Jurkat, Clone E6-1 (cell line): ENCODE measurements at regions not wholly inside any gene's neighbourhood (a gene's known extent, or its start where the extent isn't known, plus 50 kb on each side); places are given as distances from the start of the nearest gene placed in this dataset.

Experiments
- DNase-seq: peaks from one replicate; pipeline ENCODE4 v3.0.0-alpha.2; 2011; ENCODE audit warnings: low read depth, low spot score
- H3K4me3 ChIP-seq: 2 replicates; pipeline ENCODE4 v1.5.1; 2011; ENCODE audit warnings: mild to moderate bottlenecking, low read length, control low read depth, moderate library complexity

DNA sequence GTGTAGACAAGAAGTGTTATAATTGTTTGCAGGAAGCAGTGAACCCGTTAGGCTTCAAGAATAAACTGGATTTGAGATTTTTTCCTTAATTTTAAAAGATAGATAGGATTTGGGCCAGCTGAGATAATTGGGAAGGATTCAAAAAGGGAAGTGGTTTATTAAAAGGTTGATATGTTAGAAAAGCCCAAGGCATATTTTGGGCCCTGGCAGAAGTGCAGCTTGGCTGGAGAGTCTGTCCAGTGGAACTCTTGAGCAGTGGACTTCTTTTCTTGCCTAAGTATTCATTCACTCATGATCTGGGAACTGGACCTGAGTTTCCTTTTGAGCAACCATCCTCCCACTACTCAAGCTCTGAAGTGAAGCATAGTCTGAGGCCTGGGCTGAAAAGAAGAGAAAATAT is 433.4 kb downstream of the ZSWIM6 start:
- DNase-seq = no peak

GRCh38 chr5:61766141-61766540 is 434.1 kb downstream of the ZSWIM6 start:
- H3K4me3 ChIP-seq = no peak overlapping the region
- no peak for DNase-seq

More for the DNA sequence above, 433.4 kb downstream of the ZSWIM6 start:
- no peak overlapping the region for H3K4me3 ChIP-seq

DNA sequence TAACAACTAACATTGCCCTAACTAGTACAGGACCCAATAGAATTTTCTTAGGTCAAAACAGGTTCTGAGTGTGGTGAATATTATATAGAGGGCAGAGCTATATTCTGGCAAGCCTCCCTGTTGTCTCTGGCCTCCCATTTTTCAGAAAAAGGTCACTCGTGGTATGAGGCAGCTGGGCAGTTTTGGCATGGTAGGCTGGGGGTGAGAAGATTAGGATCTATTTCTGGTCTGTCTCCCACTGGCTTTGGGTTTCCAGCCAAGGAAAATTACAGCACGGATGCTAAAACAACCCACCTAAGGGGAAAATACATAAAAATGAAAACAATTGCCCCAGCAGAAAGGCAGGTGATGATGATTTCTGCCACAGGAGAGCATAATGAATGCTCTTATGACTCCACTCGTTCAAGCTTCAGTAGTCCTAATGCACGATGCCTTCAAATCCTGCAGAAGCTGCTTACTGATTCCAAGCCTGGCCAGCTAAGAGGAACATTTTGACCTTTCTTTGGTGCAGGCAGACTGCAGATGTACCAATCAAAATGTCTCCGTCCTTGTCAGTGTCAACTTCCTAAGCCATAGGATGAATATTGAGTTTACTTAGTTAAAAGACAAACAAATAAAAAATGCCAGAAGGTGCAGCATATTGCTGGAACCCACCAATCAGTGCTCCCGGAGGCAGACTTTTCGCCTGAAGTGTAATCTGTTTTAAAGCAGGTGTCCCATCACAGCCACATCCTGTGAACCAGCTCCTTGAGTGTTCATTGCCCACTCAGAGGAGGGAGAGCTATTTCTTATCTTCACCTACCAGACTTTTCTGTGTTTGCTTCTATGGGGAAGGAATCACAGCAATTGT is 435.4 kb downstream of the ZSWIM6 start:
- no peak overlapping the region for H3K4me3 ChIP-seq
- peak; percentile 15 for DNase-seq

DNA sequence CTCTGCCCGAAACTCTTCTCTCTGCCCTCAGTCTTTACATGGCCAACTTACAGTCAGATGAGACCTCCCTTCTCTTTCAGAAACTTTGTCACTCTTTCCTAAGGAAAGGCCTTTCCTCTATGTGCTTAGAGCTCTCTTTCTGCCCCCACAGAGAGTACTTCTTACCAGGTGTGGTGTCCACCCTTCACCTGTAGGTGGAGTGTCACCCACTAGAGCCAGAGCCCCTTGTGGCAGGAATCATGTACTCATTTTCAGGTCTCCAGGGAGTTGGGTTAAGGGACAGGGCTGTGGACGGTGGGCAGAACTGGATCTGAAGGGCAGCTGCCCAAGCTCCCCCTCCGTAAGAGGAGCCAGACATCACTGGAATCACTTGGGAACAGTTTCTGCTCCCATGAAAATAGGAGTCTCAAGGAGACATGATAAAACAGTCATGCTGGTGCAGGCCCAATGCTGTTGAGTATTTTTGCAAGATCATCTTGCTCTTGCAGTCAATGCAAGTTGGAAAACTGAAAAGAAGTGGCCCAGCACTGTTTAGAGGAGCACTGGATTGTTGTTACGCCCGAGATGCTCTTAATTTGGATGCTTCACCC is 436.7 kb downstream of the ZSWIM6 start:
- peak; percentile 58 for DNase-seq

GRCh38 chr5:61771062-61771461 is 439.0 kb downstream of the ZSWIM6 start:
- DNase-seq = no peak

More for the DNA sequence above, 436.7 kb downstream of the ZSWIM6 start:
- no peak overlapping the region for H3K4me3 ChIP-seq

DNA sequence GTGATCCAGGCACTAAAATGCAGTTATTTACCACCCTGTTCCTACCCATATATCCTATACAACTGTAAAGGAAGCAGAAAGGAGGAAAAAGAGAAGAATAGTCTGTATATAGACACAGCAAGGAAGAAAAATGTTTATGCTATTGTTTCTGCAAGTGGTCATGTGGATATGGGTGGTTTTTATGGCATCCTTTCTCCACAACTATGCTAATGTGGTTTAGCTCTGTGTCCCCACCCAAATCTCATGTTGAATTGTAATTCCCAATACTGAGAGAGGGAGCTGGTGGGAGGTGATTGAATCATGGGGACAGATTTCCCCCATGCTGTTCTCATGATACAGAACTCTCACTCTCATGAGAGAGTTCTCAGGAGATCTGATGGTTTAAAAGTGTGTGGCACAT is 439.8 kb downstream of the ZSWIM6 start:
- no peak for DNase-seq
- H3K4me3 ChIP-seq = no peak overlapping the region

More at GRCh38 chr5:61771062-61771461, 439.0 kb downstream of the ZSWIM6 start:
- no peak overlapping the region for H3K4me3 ChIP-seq

- no peak overlapping the region for H3K4me3 ChIP-seq
- no peak for DNase-seq
These were observed 443.8 kb downstream of the ZSWIM6 start for GRCh38 chr5:61775901-61776300.

- DNase-seq = no peak
- H3K4me3 ChIP-seq = no peak overlapping the region
These were observed 445.2 kb downstream of the ZSWIM6 start for GRCh38 chr5:61777292-61777691.

DNA sequence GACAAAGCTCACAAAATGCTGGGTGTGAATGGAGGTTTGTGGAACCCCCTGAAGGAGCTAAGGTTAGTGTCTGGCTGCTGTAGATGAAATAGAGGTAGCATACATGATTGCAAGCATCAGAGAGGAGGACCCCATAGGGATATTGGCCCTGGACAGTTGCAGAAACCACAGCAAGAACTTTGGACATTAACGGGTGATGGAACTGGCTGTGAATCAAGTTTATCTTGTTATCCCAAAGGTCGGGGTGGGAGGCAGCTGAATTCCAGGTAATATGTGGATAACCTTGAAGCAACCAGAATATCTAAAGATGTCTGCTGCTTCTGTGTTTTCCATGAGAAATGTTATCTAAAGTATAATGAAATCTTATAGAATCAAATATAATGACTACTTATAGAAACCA is 447.7 kb downstream of the ZSWIM6 start:
- no peak overlapping the region for H3K4me3 ChIP-seq
- no peak for DNase-seq

DNA sequence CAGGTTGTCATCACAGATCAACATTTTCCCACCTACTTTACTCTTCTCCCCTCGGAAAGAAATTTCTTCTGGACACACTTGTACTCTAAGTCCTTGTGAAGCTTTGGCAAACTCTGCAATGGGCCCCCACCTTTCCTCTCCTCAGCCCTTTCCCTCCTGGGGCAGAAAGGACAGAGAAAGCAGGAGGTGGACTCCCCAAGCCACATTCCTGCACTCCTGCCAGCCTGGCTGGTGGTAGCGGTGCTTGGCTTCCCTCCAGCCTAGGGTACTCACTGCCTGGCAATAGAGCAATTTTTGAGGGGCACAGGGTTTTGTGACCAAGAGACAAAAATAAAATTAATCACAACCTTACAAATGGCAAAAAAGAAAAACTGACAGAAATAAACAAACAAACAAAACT is 451.4 kb downstream of the ZSWIM6 start:
- no peak overlapping the region for H3K4me3 ChIP-seq
- no peak for DNase-seq

DNA sequence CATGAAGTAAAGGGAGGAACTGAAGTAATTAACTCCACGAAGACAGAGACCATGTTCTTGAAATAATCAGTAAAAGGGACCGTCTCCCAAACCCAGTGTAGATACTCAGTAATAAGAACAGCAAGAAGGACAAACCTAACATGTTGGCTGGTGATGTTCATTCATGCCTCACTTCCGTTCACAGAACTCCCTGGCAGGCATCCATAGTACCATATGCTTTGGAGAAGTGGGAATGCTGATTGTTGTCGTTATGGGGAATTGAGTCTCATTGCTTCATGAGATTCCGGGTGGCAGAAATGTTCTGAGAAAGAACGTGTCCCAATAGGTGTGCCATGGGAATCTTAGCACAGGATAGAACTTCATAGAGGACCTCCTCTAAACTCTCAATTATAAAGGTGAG is 452.3 kb downstream of the ZSWIM6 start:
- DNase-seq = no peak
- H3K4me3 ChIP-seq = no peak overlapping the region

DNA sequence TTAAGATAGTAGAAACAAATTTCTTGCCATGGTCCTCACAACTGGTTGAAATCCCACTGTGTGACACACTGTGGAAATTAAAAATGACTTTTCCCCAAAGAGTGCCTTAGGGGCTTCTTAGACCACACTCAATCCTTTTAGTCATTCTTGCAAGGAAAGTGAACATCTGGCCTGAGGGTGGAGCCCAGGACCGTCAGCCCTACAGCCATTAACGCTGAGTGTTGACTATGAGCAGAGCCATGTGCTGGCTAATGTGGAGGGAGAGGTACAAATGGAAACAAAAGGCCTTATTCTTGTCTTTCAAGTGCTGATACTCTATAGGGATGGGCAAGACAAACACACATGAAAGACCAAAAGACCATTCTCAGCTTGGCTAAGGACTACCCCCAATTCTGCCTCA is 456.5 kb downstream of the ZSWIM6 start:
- no peak for DNase-seq
- H3K4me3 ChIP-seq = no peak overlapping the region

- no peak for DNase-seq
- no peak overlapping the region for H3K4me3 ChIP-seq
These were observed 457.9 kb downstream of the ZSWIM6 start for GRCh38 chr5:61790007-61790406.

DNA sequence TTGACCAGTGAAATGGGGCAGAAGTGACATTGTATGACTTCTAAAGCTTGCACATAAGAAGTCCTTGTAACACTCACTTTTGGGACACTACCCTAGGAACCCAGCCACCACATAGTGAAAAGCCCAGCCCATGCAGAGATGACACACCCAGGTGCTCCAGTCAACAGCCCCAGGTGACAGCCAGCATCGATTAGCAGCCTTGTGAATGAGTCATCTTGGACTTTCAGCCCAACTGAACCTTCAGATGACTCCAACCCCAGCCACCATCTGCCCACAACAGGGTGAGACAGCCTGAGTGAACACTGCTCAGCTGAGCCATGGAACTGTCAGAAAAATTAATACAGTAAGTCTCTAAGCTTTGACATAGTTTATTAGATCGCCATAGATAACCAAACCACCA is 458.6 kb downstream of the ZSWIM6 start:
- DNase-seq = no peak
- no peak overlapping the region for H3K4me3 ChIP-seq

DNA sequence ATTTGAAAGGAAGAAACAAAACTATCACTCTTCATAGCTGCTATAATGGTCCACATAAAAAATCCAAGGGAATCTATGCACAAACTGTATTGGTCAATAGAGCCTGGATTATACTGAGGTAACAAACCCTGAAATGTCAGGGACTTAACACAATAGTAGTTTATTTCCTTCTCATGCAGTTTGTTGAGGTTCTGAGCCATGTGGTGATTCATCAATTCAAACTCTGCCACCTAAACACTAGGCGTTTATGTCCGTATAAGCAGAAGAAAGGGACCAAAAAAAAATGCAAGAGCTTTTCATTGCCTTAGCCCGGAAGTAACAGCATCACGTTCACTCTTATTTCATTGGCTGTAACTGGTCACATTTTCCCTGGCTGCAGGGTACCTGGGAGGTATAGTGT is 464.7 kb downstream of the ZSWIM6 start:
- no peak for DNase-seq
- no peak overlapping the region for H3K4me3 ChIP-seq

GRCh38 chr5:61800450-61800849 is 468.4 kb downstream of the ZSWIM6 start:
- DNase-seq = no peak
- H3K4me3 ChIP-seq = no peak overlapping the region

- no peak for DNase-seq
- H3K4me3 ChIP-seq = no peak overlapping the region
These were observed 469.1 kb downstream of the ZSWIM6 start for GRCh38 chr5:61801174-61801573.

GRCh38 chr5:61802456-61802855 is 470.4 kb downstream of the ZSWIM6 start:
- no peak overlapping the region for H3K4me3 ChIP-seq
- no peak for DNase-seq

DNA sequence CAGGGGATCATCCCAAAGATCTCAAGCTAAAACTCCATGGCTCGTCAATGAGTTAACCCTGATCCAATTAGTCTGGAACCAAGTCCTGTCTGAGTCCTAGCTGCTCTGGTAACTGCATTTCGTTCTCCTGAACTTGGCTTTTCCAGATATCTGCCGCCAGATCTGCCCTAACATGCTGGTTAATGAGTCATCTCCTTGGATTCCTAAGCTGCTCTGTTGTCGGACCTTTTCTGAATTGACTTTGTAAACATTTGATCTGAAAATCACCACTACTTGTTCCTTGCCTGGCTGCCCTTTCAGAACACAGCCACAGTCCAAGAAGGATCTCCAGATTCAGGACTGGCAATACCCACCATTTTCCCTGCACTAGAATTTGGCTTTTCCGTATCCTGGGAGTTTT is 473.0 kb downstream of the ZSWIM6 start:
- H3K4me3 ChIP-seq = no peak overlapping the region
- no peak for DNase-seq

- DNase-seq = no peak
- no peak overlapping the region for H3K4me3 ChIP-seq
These were observed 474.5 kb downstream of the ZSWIM6 start for GRCh38 chr5:61806491-61807020.

DNA sequence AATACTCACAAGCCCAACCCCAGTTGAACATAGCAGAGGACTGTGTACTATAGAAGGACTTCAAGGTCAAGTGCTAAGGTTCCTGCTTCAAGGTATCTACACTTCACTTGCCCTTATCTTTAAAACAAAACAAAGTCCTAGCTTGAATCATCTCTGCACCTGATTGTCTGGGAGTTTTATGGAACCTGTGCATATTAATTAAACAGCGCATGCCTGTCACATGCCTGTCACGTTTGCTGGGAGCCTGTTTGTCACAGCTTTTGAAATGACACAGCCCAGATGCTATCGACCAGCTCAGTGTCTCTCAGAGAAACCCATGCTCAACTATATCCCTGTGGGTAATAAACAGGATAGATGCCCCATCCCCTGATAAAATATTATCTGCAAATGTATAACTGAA is 476.0 kb downstream of the ZSWIM6 start:
- DNase-seq = no peak
- no peak overlapping the region for H3K4me3 ChIP-seq
